ENCODE measurements at regions not wholly inside any gene's neighbourhood (a gene's known extent, or its start where the extent isn't known, plus 50 kb on each side); places are given as distances from the start of the nearest gene placed in this dataset.

DNA sequence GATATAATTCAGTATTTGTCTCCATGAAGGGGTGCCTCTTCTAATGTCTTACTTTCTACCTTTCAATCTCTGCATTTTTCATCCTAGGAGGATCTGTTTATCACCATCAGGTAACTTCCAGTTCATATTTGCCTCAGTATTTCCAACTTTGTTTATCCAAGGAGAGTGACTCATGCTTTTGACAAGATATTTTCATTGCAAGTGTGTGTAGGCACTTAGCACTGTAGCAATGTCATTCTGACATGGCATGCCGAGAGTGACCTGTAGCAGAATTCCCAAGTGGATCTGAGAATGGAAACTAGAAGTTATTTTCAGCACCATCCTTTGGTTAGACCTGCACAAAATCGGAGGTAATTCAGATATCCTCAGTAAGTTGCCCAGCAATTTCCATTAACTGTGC lies 129.9 kb downstream of the INHBA start (continued):
- TF ChIP-seq, protein P1, sequence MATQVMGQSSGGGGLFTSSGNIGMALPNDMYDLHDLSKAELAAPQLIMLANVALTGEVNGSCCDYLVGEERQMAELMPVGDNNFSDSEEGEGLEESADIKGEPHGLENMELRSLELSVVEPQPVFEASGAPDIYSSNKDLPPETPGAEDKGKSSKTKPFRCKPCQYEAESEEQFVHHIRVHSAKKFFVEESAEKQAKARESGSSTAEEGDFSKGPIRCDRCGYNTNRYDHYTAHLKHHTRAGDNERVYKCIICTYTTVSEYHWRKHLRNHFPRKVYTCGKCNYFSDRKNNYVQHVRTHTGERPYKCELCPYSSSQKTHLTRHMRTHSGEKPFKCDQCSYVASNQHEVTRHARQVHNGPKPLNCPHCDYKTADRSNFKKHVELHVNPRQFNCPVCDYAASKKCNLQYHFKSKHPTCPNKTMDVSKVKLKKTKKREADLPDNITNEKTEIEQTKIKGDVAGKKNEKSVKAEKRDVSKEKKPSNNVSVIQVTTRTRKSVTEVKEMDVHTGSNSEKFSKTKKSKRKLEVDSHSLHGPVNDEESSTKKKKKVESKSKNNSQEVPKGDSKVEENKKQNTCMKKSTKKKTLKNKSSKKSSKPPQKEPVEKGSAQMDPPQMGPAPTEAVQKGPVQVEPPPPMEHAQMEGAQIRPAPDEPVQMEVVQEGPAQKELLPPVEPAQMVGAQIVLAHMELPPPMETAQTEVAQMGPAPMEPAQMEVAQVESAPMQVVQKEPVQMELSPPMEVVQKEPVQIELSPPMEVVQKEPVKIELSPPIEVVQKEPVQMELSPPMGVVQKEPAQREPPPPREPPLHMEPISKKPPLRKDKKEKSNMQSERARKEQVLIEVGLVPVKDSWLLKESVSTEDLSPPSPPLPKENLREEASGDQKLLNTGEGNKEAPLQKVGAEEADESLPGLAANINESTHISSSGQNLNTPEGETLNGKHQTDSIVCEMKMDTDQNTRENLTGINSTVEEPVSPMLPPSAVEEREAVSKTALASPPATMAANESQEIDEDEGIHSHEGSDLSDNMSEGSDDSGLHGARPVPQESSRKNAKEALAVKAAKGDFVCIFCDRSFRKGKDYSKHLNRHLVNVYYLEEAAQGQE (IDR thresholded peaks at IDR 0.05; ENCODE audit: low read depth, low read length) = no peak
- no peak for TF ChIP-seq GATA2 (CRISPR knock-in tag; IDR thresholded peaks at IDR 0.05)
- TF ChIP-seq EZH2phosphoT487 (IDR thresholded peaks at IDR 0.05; ENCODE audit: borderline replicate concordance, low read depth) = no peak
- no peak for TF ChIP-seq TCF12 (IDR thresholded peaks at IDR 0.05)
- no peak for TF ChIP-seq RAD21 (IDR thresholded peaks at IDR 0.05; ENCODE audit: low read length)
- no peak for TF ChIP-seq NRF1 (IDR thresholded peaks at IDR 0.05; ENCODE audit: low read depth, low read length)

DNA sequence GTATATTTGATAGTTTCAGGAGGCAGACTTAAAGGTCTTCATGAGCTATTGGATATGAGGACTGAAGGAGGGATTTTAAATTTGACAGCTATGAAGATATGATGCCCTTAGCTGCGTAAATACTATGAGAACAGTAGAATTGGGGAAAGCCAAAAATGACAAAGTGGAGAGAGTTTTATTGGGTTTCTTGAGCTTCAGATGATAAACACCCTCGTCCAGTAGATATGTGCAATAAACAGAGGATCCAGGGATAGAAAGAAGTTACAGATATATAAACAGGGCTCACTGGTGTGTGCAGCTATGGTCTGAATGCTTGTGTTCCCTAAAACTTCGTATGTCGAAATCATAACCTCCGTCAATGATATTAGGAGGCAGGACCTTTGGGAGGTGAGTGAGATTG lies 131.3 kb downstream of the INHBA start:
- H3K9me3 ChIP-seq = no peaks in the 10 kb centered on the region
- H3K4me3 ChIP-seq (ENCODE audit: low read depth in 2 of 2, low read length in 1 of 2) = no peak overlapping the region
- DNase-seq = no peak
- POLR2A ChIA-PET = no interaction called here
- TF ChIP-seq TAF1 (IDR thresholded peaks at IDR 0.05; ENCODE audit: borderline replicate concordance, low read depth, low read length) (no peak), POLR2AphosphoS5 (IDR thresholded peaks at IDR 0.05; ENCODE audit: low read depth, low read length) (no peak), NFIC (IDR thresholded peaks at IDR 0.05; ENCODE audit: borderline replicate concordance) (no peak), EZH2phosphoT487 (IDR thresholded peaks at IDR 0.05; ENCODE audit: borderline replicate concordance, low read depth) (no peak), GATA2 (CRISPR knock-in tag; IDR thresholded peaks at IDR 0.05) (no peak), EP300 (IDR thresholded peaks at IDR 0.05; ENCODE audit: borderline replicate concordance in 1 of 2, low read depth in 1 of 2, low read length in 1 of 2) (no peak), ELF1 (IDR thresholded peaks at IDR 0.05) (no peak)
- TF ChIP-seq, protein P2, sequence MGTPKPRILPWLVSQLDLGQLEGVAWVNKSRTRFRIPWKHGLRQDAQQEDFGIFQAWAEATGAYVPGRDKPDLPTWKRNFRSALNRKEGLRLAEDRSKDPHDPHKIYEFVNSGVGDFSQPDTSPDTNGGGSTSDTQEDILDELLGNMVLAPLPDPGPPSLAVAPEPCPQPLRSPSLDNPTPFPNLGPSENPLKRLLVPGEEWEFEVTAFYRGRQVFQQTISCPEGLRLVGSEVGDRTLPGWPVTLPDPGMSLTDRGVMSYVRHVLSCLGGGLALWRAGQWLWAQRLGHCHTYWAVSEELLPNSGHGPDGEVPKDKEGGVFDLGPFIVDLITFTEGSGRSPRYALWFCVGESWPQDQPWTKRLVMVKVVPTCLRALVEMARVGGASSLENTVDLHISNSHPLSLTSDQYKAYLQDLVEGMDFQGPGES (IDR thresholded peaks at IDR 0.05; ENCODE audit: low read depth, low read length) = no peak
- no peaks in the 10 kb centered on the region for H4K20me1 ChIP-seq (ENCODE audit: insufficient read depth)
- no peaks in the 10 kb centered on the region for H3K27me3 ChIP-seq (ENCODE audit: insufficient read depth)
- CTCF ChIA-PET = no interaction called here
- WGBS (ENCODE audit: low lambda C conversion rate) = 84% methylated on average over 5 of the region's 5 CpGs
- H3K4me2 ChIP-seq = no peak overlapping the region
- peaks cover 14% of the 10 kb centered on the region for H3F3A ChIP-seq (replicated peaks; ENCODE audit: insufficient read depth)
- no peaks in the 10 kb centered on the region for H3K79me2 ChIP-seq (ENCODE audit: insufficient read depth)
- H3K27ac ChIP-seq (ENCODE audit: low read depth in 2 of 2, low read length in 1 of 2) = no peak overlapping the region
- H3K9me2 ChIP-seq = no peaks in the 10 kb centered on the region
- no peak overlapping the region for H3K9ac ChIP-seq
- no peaks in the 10 kb centered on the region for H3K36me3 ChIP-seq (replicated peaks in 1 of 2; ENCODE audit: control insufficient read depth in 1 of 2, insufficient read depth in 2 of 2, low read length in 1 of 2)
- 0 out of 2 replicates have a peak overlapping the region, but pooled peaks have one; percentile 19 for H2AFZ ChIP-seq (ENCODE audit: low read depth)
- peaks cover 0 to 21% of the 10 kb centered on the region in 2 experiments; a peak in 2 of 4 replicates for H3K4me1 ChIP-seq (ENCODE audit: control insufficient read depth in 1 of 2, insufficient read depth in 2 of 2, low read depth in 1 of 2, low read length in 1 of 2)

All from SK-N-SH (cell line).